ENCODE measurements at regions not wholly inside any gene's neighbourhood (a gene's known extent, or its start where the extent isn't known, plus 50 kb on each side); places are given as distances from the start of the nearest gene placed in this dataset.
"Not testable (repeated sequence)": the region's sequence is repeated elsewhere in the genome, so short reads cannot be mapped to it uniquely, and the experiment has no call there.

DNA sequence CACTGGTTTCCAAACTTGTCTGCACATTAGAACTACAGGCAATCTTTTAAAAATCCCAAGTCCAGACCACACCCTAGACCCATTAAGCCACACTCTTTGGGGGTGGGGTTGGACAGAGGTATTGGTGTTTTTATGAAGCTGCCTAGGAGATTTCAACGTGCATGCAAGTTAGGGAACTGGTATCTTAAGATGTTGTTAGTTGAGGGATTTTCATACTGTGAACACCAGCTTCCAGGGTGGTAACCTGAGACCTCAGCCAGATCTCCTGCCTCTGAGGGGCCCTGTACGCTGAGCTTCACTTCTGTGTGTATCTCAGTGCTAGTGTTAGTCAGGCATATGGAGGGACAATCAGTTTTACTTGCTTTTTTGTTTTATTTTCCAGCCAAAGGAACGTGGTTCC, 138.0 kb downstream of the UTRN start:
- no peak for DNase-seq (ENCODE audit: low spot score)
- intact Hi-C loops (cut with micrococcal nuclease) = no loop called here
- H3K4me3 Mint-ChIP-seq = no peak overlapping the region
- no peaks in the 10 kb centered on the region for H3K27me3 Mint-ChIP-seq (ENCODE audit: insufficient read depth)
- no peak overlapping the region for H3K27ac Mint-ChIP-seq
- peaks cover 30% of the 10 kb centered on the region for H3K36me3 Mint-ChIP-seq (ENCODE audit: low read depth)
- H3K4me1 Mint-ChIP-seq (ENCODE audit: low read depth) = peaks cover 6% of the 10 kb centered on the region
- H3K9me3 Mint-ChIP-seq = no peaks in the 10 kb centered on the region

DNA sequence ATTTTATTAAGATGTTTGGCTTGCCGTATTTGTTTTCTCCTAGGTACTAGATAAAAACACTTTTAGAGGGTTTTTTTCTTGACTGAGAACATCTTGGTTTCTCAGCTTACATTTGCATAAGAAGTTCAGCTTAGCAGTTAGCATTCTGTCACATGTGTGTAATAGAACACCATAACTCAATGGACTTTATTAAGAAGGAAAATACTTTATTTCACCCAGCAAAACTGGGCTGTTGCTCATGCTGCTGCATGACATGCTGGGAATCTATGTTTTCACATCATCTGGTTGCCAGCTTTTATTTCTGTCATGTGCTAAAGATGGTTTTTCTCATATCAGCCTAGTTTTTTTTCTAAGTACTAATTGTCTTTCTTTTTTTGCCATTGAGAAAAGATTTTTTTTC, 144.6 kb downstream of the UTRN start:
- DNase-seq (ENCODE audit: low spot score) = no peak
- Mint-ChIP-seq H3K9me3 (no peaks in the 10 kb centered on the region), H3K4me1 (ENCODE audit: low read depth) (peaks cover 6% of the 10 kb centered on the region), H3K27me3 (ENCODE audit: insufficient read depth) (no peaks in the 10 kb centered on the region), H3K36me3 (ENCODE audit: low read depth) (peaks cover 33% of the 10 kb centered on the region), H3K27ac (no peak overlapping the region), H3K4me3 (no peak overlapping the region)
- intact Hi-C loops (cut with micrococcal nuclease) = no loop called here

DNA sequence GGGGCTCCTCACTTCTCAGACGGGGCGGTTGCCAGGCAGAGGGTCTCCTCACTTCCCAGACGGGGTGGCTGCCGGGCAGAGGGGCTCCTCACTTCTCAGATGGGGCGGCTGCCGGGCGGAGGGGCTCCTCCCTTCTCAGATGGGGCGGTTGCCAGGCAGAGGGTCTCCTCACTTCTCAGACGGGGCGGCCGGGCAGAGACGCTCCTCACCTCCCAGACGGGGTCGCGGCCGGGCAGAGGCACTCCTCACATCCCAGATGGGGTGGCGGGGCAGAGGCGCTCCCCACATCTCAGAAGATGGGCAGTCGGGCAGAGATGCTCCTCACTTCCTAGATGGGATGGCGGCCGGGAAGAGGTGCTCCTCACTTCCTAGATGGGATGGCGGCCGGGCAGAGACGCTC, 148.3 kb downstream of the UTRN start:
- DNase-seq (ENCODE audit: low spot score); H3K27ac Mint-ChIP-seq; H3K4me3 Mint-ChIP-seq; intact Hi-C loops (cut with micrococcal nuclease); H3K27me3 Mint-ChIP-seq (ENCODE audit: insufficient read depth); H3K4me1 Mint-ChIP-seq (ENCODE audit: low read depth); H3K9me3 Mint-ChIP-seq: not testable (repeated sequence)
- H3K36me3 Mint-ChIP-seq (ENCODE audit: low read depth) = peaks cover 32% of the 10 kb centered on the region

DNA sequence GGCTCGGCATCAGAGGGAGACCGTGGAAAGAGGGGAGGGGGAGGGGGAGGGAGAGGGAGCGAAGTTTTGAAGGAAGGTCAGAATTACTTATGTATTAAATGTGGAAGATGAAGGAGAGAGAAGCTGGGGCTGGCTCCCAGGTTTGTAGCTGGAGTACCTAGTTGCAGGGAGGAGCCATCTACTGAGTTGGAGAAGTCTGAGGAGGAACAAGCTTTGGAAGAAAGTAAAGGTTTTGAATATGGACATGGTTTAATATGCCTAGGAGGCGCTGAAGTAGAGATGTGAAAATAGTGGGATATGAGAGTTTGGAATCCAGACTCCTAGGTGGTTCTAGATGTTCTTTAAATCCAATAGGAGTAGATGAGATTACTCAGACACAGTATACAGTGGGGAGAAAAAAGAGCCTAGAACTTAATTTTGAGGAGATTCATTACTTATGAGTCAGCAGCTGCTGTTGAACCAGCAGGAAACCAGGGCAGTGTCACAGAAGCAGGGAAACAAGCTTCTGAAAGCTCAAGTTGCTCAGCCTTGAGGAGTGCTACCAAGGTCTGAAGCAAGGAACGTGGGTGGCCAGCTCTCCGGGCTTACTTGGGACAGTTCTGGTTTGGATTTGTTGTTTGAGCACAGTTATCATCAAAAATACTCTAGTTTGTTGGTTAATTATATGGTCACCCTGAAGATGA, 149.3 kb downstream of the UTRN start:
- peaks cover 37% of the 10 kb centered on the region for H3K36me3 Mint-ChIP-seq (ENCODE audit: low read depth)
- H3K9me3 Mint-ChIP-seq = peaks cover 5% of the 10 kb centered on the region
- H3K4me3 Mint-ChIP-seq = no peak overlapping the region
- intact Hi-C loops (cut with micrococcal nuclease) = no loop called here
- H3K4me1 Mint-ChIP-seq (ENCODE audit: low read depth) = peaks cover 9% of the 10 kb centered on the region
- DNase-seq (ENCODE audit: low spot score) = no peak
- H3K27ac Mint-ChIP-seq = no peak overlapping the region
- H3K27me3 Mint-ChIP-seq (ENCODE audit: insufficient read depth) = no peaks in the 10 kb centered on the region

DNA sequence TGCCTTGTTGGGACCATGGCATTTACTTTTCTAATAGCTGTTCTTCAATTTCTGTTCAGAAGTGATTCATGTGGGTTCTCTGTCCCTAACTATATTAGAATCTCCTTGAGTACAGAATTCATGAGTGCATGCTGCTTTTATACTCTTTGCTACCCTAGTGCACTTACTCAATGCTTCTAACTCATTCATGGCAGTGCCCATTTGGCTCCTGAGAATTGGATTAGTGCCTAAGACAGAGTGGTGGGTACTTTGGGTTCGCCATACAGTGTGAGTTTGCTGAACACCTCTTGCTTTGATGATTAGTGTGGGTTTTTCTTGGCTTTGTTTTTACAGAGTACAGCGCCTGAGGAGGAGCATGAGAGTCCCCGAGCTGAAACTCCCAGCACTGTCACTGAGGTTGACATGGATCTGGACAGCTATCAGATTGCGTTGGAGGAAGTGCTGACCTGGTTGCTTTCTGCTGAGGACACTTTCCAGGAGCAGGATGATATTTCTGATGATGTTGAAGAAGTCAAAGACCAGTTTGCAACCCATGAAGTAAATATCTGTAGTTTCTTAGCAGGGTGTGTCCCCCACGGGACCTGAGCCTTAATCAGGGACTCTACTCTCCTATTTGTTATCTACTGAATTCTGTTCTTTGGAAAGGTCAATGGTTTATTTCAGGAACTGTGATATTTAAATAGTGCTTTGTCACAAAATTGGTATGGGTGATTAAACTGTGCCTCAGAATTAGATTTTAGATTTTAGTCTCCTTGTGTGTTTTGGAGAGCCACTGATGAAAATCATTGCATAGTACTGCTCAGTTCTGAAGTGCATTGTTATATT, 150.7 kb downstream of the UTRN start:
- Mint-ChIP-seq H3K27me3 (ENCODE audit: insufficient read depth) (no peaks in the 10 kb centered on the region), H3K4me3 (no peak overlapping the region), H3K36me3 (ENCODE audit: low read depth) (peaks cover 48% of the 10 kb centered on the region), H3K27ac (no peak overlapping the region), H3K9me3 (peaks cover 14% of the 10 kb centered on the region), H3K4me1 (ENCODE audit: low read depth) (peaks cover 9% of the 10 kb centered on the region)
- DNase-seq (ENCODE audit: low spot score) = no peak
- intact Hi-C loops (cut with micrococcal nuclease) = no loop called here

DNA sequence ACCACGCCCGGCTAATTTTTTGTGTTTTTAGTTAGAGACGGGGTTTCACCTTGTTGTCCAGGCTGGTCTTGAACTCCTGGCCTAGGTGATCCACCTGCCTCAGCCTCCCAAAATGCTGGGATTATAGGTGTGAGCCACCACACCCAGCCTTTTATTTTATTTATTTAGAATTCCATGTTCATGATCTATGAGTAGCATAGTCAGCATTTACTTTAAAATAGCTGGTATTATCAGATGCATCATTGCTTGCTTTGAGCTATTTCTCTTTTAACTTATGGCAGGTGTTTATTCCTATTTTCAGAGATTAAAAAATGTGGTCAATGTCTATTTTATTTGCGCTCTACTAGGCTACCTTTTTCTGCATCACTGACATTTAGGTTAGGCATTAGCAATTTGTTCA, 152.0 kb downstream of the UTRN start:
- no peak for DNase-seq (ENCODE audit: low spot score)
- Mint-ChIP-seq H3K9me3 (peaks cover 26% of the 10 kb centered on the region), H3K27me3 (ENCODE audit: insufficient read depth) (no peaks in the 10 kb centered on the region), H3K4me3 (no peak overlapping the region), H3K4me1 (ENCODE audit: low read depth) (peaks cover 9% of the 10 kb centered on the region), H3K36me3 (ENCODE audit: low read depth) (peaks cover 53% of the 10 kb centered on the region), H3K27ac (no peak overlapping the region)
- intact Hi-C loops (cut with micrococcal nuclease) = no loop called here

DNA sequence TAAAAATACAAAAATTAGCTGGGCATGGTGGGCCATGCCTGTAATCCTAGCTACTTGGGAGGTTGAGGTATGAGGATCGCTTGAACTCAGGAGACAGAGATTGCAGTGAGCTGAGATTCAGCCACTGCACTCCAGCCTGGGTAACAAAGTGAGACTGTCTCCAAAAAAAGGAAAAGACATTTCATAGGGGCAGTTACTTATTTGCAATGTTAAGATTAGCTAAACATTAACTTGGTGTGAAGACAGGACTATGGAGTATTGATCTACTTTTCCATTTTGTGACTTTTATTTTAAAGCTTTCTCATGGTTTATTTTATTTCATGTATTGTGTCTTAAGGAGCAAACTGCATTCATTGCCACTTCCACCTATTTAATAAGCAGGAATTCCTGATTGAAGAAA, 153.0 kb downstream of the UTRN start:
- Mint-ChIP-seq H3K27me3 (ENCODE audit: insufficient read depth) (no peaks in the 10 kb centered on the region), H3K9me3 (peaks cover 30% of the 10 kb centered on the region), H3K4me1 (ENCODE audit: low read depth) (peaks cover 9% of the 10 kb centered on the region), H3K4me3 (no peak overlapping the region), H3K27ac (no peak overlapping the region), H3K36me3 (ENCODE audit: low read depth) (peaks cover 57% of the 10 kb centered on the region)
- DNase-seq (ENCODE audit: low spot score) = no peak
- intact Hi-C loops (cut with micrococcal nuclease) = no loop called here

DNA sequence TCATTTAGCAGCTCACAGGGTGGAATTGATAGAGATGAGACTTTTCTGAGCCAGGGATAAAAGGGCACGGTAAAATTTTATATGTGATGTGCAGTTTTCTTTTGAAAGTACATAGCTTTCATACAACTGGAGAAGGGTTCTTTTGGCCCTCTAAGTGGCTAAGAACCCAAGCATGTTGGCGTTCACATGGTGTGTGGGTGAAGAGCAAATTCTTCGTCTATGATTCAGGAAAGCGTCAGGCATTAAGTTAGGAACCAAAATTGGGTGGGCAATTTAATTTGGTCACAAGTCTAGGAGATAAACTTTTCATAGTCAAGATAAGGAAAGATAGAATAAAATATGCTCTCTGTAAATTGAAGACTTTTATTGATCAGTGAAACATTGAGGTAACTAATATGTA, 153.9 kb downstream of the UTRN start:
- H3K9me3 Mint-ChIP-seq = peaks cover 30% of the 10 kb centered on the region
- intact Hi-C loops (cut with micrococcal nuclease) = no loop called here
- H3K4me1 Mint-ChIP-seq (ENCODE audit: low read depth) = peaks cover 9% of the 10 kb centered on the region
- H3K36me3 Mint-ChIP-seq (ENCODE audit: low read depth) = peaks cover 57% of the 10 kb centered on the region
- DNase-seq (ENCODE audit: low spot score) = no peak
- no peak overlapping the region for H3K27ac Mint-ChIP-seq
- H3K4me3 Mint-ChIP-seq = no peak overlapping the region
- H3K27me3 Mint-ChIP-seq (ENCODE audit: insufficient read depth) = no peaks in the 10 kb centered on the region

DNA sequence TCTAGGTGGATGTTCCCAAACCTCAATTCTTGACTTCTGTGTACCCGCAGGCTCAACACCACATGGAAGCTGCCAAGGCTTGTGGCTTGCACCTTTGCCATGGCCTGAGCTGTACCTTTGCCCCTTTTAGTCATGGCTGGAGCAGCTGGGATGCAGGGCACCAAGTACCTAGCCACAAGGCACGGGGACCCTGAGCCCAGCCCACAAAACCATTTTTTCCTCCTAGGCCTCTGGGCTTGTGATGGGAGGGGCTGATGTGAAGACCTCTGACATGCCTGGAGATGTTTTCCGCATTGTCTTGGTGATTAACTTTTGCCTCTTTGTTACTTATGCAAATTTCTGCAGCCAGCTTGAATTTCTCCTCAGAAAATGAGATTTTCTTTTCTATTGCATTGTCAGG, 156.7 kb downstream of the UTRN start:
- DNase-seq (ENCODE audit: low spot score); H3K27me3 Mint-ChIP-seq (ENCODE audit: insufficient read depth); H3K27ac Mint-ChIP-seq; H3K4me1 Mint-ChIP-seq (ENCODE audit: low read depth); intact Hi-C loops (cut with micrococcal nuclease); H3K4me3 Mint-ChIP-seq: not testable (repeated sequence)
- H3K9me3 Mint-ChIP-seq = peaks cover 30% of the 10 kb centered on the region
- H3K36me3 Mint-ChIP-seq (ENCODE audit: low read depth) = peaks cover 66% of the 10 kb centered on the region

DNA sequence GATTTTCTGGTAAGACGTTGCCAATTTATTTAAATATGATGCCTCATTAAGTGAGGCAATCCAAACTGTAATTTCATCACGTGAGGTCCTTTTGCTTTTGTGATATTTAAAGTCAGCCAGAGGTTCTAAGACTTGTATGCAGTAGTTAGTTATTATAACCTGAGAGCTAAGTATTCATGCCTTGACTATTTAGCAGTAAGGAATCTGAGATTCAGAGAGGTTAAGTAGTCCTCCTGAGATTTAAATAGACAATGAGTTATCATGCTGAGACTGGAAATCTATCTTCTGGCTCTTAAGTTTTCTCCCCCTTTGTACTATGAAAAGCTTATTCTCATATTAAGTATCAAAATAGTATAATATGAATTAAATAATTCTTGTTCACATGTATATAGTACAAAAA, 158.0 kb downstream of the UTRN start:
- Mint-ChIP-seq H3K9me3 (peaks cover 30% of the 10 kb centered on the region), H3K4me3 (no peak overlapping the region), H3K4me1 (ENCODE audit: low read depth) (no peaks in the 10 kb centered on the region), H3K36me3 (ENCODE audit: low read depth) (peaks cover 62% of the 10 kb centered on the region), H3K27ac (no peak overlapping the region), H3K27me3 (ENCODE audit: insufficient read depth) (no peaks in the 10 kb centered on the region)
- DNase-seq (ENCODE audit: low spot score) = no peak
- intact Hi-C loops (cut with micrococcal nuclease) = no loop called here

DNA sequence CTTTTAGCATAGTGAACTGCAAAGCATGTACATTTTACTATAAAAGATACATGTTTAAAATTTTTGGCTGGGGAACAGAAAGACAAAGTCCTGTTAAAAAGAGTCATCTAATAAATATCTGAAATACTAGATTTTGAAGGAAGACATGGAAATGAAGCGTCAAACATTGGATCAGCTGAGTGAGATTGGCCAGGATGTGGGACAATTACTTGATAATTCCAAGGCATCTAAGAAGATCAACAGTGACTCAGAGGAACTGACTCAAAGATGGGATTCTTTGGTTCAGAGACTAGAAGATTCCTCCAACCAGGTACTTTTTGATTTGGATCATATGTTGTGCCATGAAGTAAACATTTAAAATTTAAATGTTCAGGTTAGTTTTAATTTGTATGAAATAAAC, 162.3 kb downstream of the UTRN start:
- Mint-ChIP-seq H3K4me1 (ENCODE audit: low read depth) (no peaks in the 10 kb centered on the region), H3K27ac (no peak overlapping the region), H3K4me3 (no peak overlapping the region), H3K9me3 (peaks cover under 1% of the 10 kb centered on the region), H3K27me3 (ENCODE audit: insufficient read depth) (no peaks in the 10 kb centered on the region), H3K36me3 (ENCODE audit: low read depth) (peaks cover 48% of the 10 kb centered on the region)
- intact Hi-C loops (cut with micrococcal nuclease) = no loop called here
- no peak for DNase-seq (ENCODE audit: low spot score)

DNA sequence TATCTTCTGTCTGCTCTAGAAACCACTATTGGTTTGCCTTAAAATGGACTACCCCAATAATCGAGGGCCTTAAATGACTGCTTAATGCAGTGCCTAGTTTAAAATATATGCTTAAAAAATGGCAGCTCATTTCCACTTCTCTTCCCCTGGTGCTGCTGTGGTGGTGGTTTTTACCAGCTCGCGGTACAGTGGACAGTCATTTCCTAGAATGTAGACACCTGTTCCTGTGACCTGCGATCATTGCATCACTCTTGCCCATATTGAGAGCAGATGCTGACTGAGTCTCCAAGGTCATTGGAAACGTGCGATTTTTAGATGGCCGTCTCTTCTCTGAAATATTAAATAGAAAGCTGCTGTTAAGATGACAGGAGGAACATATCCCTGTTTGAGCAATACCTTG, 164.1 kb downstream of the UTRN start:
- Mint-ChIP-seq H3K36me3 (ENCODE audit: low read depth) (peaks cover 45% of the 10 kb centered on the region), H3K27ac (no peak overlapping the region), H3K4me3 (no peak overlapping the region), H3K4me1 (ENCODE audit: low read depth) (no peaks in the 10 kb centered on the region), H3K9me3 (no peaks in the 10 kb centered on the region), H3K27me3 (ENCODE audit: insufficient read depth) (no peaks in the 10 kb centered on the region)
- intact Hi-C loops (cut with micrococcal nuclease) = no loop called here
- DNase-seq (ENCODE audit: low spot score) = no peak

DNA sequence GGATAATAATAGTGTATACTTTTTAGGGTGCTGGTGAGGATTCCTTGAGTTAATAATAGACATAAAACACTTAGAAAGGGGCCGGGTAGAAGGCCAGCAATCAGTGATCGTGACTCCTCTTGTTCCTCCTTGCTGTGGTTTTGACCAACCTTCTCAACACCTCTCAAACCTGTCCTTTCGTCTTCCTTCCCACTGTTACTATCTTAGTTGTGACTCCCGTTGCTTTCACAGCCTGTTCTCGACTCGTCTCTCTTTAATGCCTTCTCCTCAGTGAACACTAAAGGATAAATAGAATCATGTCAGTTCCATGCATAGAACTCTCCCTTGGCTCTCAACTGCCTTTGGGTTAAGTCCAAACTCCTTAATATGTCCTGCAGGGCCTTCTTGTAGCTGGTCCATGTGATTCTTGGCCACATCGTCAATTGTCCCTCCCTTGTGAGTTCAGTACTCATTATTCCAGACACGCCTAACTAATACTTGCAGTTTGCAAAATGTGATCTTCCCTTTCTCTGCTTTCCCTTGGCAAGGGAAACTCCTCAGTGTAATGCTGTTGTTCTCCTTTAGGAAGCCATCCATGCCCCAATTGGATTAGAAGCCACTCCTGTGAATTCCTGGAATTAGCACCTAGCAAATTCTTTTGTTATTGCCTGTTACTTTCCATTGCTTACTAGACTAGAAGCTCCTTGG, 164.9 kb downstream of the UTRN start:
- intact Hi-C loops (cut with micrococcal nuclease) = no loop called here
- Mint-ChIP-seq H3K27me3 (ENCODE audit: insufficient read depth) (no peaks in the 10 kb centered on the region), H3K27ac (no peak overlapping the region), H3K4me3 (no peak overlapping the region), H3K4me1 (ENCODE audit: low read depth) (no peaks in the 10 kb centered on the region), H3K36me3 (ENCODE audit: low read depth) (peaks cover 46% of the 10 kb centered on the region), H3K9me3 (no peaks in the 10 kb centered on the region)
- no peak for DNase-seq (ENCODE audit: low spot score)

All from activated T-helper 1 cell treated with anti-CD3 and anti-CD28 coated beads, Interleukin-12 subunit alpha, Interleukin-12 subunit beta, Interleukin-2, Interleukin-4 antibody, amounts not matched to agents 30 ng/mL and 10 ng/mL and 1 ng/mL, durations not matched to agents 14 hours and 24 hours and 36 hours (primary cell).